Transverse colon (tissue), 4 donors: ENCODE measurements at regions not wholly inside any gene's neighbourhood (a gene's known extent, or its start where the extent isn't known, plus 50 kb on each side); places are given as distances from the start of the nearest gene placed in this dataset.

Experiments used
- DNase-seq: peaks from one replicate; pipeline ENCODE4 v3.0.0-alpha.2; 2019
- H3K27ac ChIP-seq, 4 donors: fragments of 200-600 bp; sonication (generic); 2 replicates each; pipeline ENCODE4 v1.5.1; 2016 to 2018; ENCODE audit warnings: inconsistent platforms in 4 of 4
- H3K27me3 ChIP-seq: fragments of 200-600 bp; sonication (generic); 2 replicates; pipeline ENCODE4 v1.5.1; 2017; ENCODE audit warnings: inconsistent platforms
- H3K36me3 ChIP-seq, 4 donors: fragments of 200-600 bp; sonication (generic); 2 replicates each; pipeline ENCODE4 v1.5.1; 2017 to 2019; ENCODE audit warnings: inconsistent platforms in 4 of 4
- H3K4me1 ChIP-seq, 4 donors: fragments of 200-600 bp; sonication (generic); 2 replicates each; pipeline ENCODE4 v1.5.1; 2017 to 2020; ENCODE audit warnings: inconsistent platforms in 4 of 4
- H3K4me3 ChIP-seq, 4 donors: fragments of 200-600 bp; sonication (generic); 1 replicate in 1 of 4; 2 replicates in 3 of 4; pipeline versions ENCODE4 v1.5.1 to v1.6.1; 2017 to 2019; ENCODE audit warnings: inconsistent platforms in 4 of 4
- H3K9me3 ChIP-seq, 2 donors: fragments of 200-600 bp; sonication (generic); 2 replicates each; pipeline ENCODE4 v1.5.1; 2017 to 2019; ENCODE audit warnings: inconsistent platforms in 2 of 2
- CTCF ChIP-seq, 5 experiments: fragments of 200-600 bp in 3 of 5; fragments of 450-650 bp in 2 of 5; sonication (generic) in 3 of 5; IDR thresholded peaks; 1 replicate in 2 of 5; 2 replicates in 3 of 5; pipeline ENCODE4 v1.5.1; 2016 to 2017; ENCODE audit warnings: antibody characterized with exemption in 5 of 5, inconsistent platforms in 3 of 5, mild to moderate bottlenecking in 2 of 5, moderate library complexity in 1 of 5
- EP300 ChIP-seq: sonication (generic); formaldehyde crosslinking; IDR thresholded peaks from one replicate; pipeline ENCODE4 v1.6.1; 2017; ENCODE audit warnings: antibody characterized with exemption, low read depth
- POLR2A ChIP-seq: fragments of 450-650 bp; IDR thresholded peaks from one replicate; pipeline ENCODE4 v1.6.1; 2016; ENCODE audit warnings: antibody characterized with exemption, mild to moderate bottlenecking, moderate library complexity
- POLR2AphosphoS5 ChIP-seq, 3 donors: sonication (generic); formaldehyde crosslinking; IDR thresholded peaks; one replicate each; pipeline ENCODE4 v1.6.1; 2016; ENCODE audit warnings: antibody characterized with exemption in 3 of 3
- WGBS, 2 donors: methylation state at CpG; one replicate each; pipeline ENCODE4 v1.1.5; 2018; ENCODE audit warnings: low coverage in 1 of 2; 5-methylcytosine and 5-hydroxymethylcytosine counted together
- in situ Hi-C, 4 donors: fragments of 200-750 bp; cut with MboI; loops; one replicate each; pipeline versions ENCODE4 v1.15.0 to v1.15.1; 2017; ENCODE audit warnings: low sequenced_read_pairs in 3 of 4, low pct_ligation_motif_present in 1 of 4, low pct_unique_long_range_greater_than_20kb in 1 of 4
- intact Hi-C: fragments of 100-400 bp; cut with DNase I; formaldehyde crosslinking; loops from one replicate; pipeline ENCODE4 v1.15.1; 2023; ENCODE audit warnings: low total_unique reads

- Histone ChIP-seq H3K27me3 (no peaks in the 10 kb centered on the region), H3K9me3 (peaks cover 0 to 4% of the 10 kb centered on the region in 2 donors), H3K4me3 (no peak overlapping the region), H3K36me3 (no peaks in the 10 kb centered on the region), H3K27ac (no peak overlapping the region), H3K4me1 (no peaks in the 10 kb centered on the region)
- in situ Hi-C loops (loop anchor here in 3 of 4 donors (25.0 kb wide), 2 partner anchors 98 to 398 kb away; partner anchors contain the start of gene SLC5A9 (in 2 of the 3)), intact Hi-C loops (loop anchor here (5.0 kb wide), 1 partner anchor 383 kb away; no protein-coding TSS in a partner anchor)
- DNase-seq, result no peak
- TF ChIP-seq POLR2AphosphoS5 (IDR thresholded peaks at IDR 0.05) (no peak), CTCF (IDR thresholded peaks at IDR 0.05) (no peak), EP300 (no peak), POLR2A (no peak)
- 60 to 78% methylated on average over 1 to 4 of the region's 4 CpGs for WGBS, 2 donors
These were observed 107.7 kb upstream of the SLC5A9 start for GRCh38 chr1:48114596-48115382.

- intact Hi-C loops (loop anchor here (5.0 kb wide), 1 partner anchor 388 kb away; no protein-coding TSS in a partner anchor), in situ Hi-C loops (loop anchor here (10.0 to 25.0 kb wide), 3 partner anchors 95 to 403 kb away; partner anchors contain the start of gene SLC5A9 (in 2 of the 4))
- no peaks in the 10 kb centered on the region for H3K4me1 ChIP-seq
- DNase-seq, result no peak
- H3K9me3 ChIP-seq, result no peaks in the 10 kb centered on the region
- H3K4me3 ChIP-seq, result no peak overlapping the region
- TF ChIP-seq CTCF (IDR thresholded peaks at IDR 0.05), result peak; percentile 73 to 85 (median 75)
- TF ChIP-seq POLR2AphosphoS5 (IDR thresholded peaks at IDR 0.05), result no peak
- WGBS, 2 donors, result 22 to 26% methylated on average over 6 of the region's 6 CpGs
- no peaks in the 10 kb centered on the region for H3K27me3 ChIP-seq
- no peaks in the 10 kb centered on the region for H3K36me3 ChIP-seq
- no peak overlapping the region for H3K27ac ChIP-seq
These were observed 112.3 kb upstream of the TRABD2B start for GRCh38 chr1:48109390-48110013.

GRCh38 chr1:48107516-48107915 is 110.3 kb upstream of the TRABD2B start:
- WGBS, 2 donors, result 54 to 66% methylated on average over 2 to 3 of the region's 3 CpGs
- no peaks in the 10 kb centered on the region for H3K27me3 ChIP-seq
- intact Hi-C loops (no loop called here), in situ Hi-C loops (loop anchor here (10.0 to 25.0 kb wide), 3 partner anchors 97 to 405 kb away; partner anchors contain the start of gene SLC5A9 (in 2 of the 4))
- no peak overlapping the region for H3K27ac ChIP-seq
- no peak overlapping the region for H3K4me3 ChIP-seq
- no peaks in the 10 kb centered on the region for H3K36me3 ChIP-seq
- H3K4me1 ChIP-seq, result no peaks in the 10 kb centered on the region
- TF ChIP-seq POLR2AphosphoS5 (IDR thresholded peaks at IDR 0.05) (no peak), CTCF (IDR thresholded peaks at IDR 0.05) (no peak), EP300 (no peak), POLR2A (no peak)
- no peaks in the 10 kb centered on the region for H3K9me3 ChIP-seq
- DNase-seq, result no peak

- Histone ChIP-seq H3K4me1 (no peaks in the 10 kb centered on the region), H3K36me3 (no peaks in the 10 kb centered on the region), H3K4me3 (no peak overlapping the region), H3K27ac (no peak overlapping the region), H3K9me3 (no peaks in the 10 kb centered on the region), H3K27me3 (no peaks in the 10 kb centered on the region)
- in situ Hi-C loops, result loop anchor here (10.0 to 25.0 kb wide), 3 partner anchors 99 to 406 kb away; partner anchors contain the start of gene SLC5A9 (in 2 of the 4)
- TF ChIP-seq EP300 (no peak), CTCF (IDR thresholded peaks at IDR 0.05) (no peak), POLR2AphosphoS5 (IDR thresholded peaks at IDR 0.05) (no peak), POLR2A (no peak)
- intact Hi-C loops, result no loop called here
- 93 to 100% methylated on average over 2 of the region's 2 CpGs for WGBS, 2 donors
- no peak for DNase-seq
These were observed 108.9 kb upstream of the TRABD2B start for GRCh38 chr1:48106049-48106448.
